Keratinocyte (primary cell): ENCODE measurements at regions not wholly inside any gene's neighbourhood (a gene's known extent, or its start where the extent isn't known, plus 50 kb on each side); places are given as distances from the start of the nearest gene placed in this dataset.

Source experiments
- DNase-seq: peaks from one replicate; pipeline ENCODE4 v3.0.0-alpha.2; 2011; ENCODE audit warnings: low read depth, missing footprints, low spot score
- FAIRE-seq: peaks from 2 replicates; lab custom pipeline; 2011; peaks lifted over from hg19 to GRCh38; lab: Jason Lieb, UNC
- H2AFZ ChIP-seq: 2 replicates; pipeline ENCODE4 v1.6.0; 2012; ENCODE audit warnings: low read length, control low read depth, inconsistent platforms; ENCODE audit not compliant: control insufficient read depth
- H3K27ac ChIP-seq: 2 replicates; pipeline ENCODE4 v1.5.1; 2011; ENCODE audit warnings: low read length; ENCODE audit not compliant: control insufficient read depth, insufficient read depth
- H3K27me3 ChIP-seq: 3 replicates; pipeline ENCODE4 v1.6.0; 2011; ENCODE audit warnings: low read length; ENCODE audit not compliant: control insufficient read depth, insufficient read depth; ENCODE audit errors: extremely low read depth
- H3K36me3 ChIP-seq, 2 experiments: 2 replicates in 1 of 2; 3 replicates in 1 of 2; pipeline ENCODE4 v1.5.1; 2011; ENCODE audit warnings: low read length in 2 of 2, mild to moderate bottlenecking in 1 of 2; ENCODE audit not compliant: control insufficient read depth in 2 of 2, insufficient read depth in 2 of 2; ENCODE audit errors: extremely low read depth in 1 of 2
- H3K4me1 ChIP-seq: 3 replicates; pipeline ENCODE4 v1.5.1; 2011; ENCODE audit warnings: low read length; ENCODE audit not compliant: control insufficient read depth, insufficient read depth; ENCODE audit errors: extremely low read depth
- H3K4me2 ChIP-seq: 3 replicates; pipeline ENCODE4 v1.6.0; 2011; ENCODE audit warnings: low read depth, low read length; ENCODE audit not compliant: control insufficient read depth, insufficient read depth; ENCODE audit errors: extremely low read depth
- H3K4me3 ChIP-seq, 3 experiments: fragments of 200-600 bp in 1 of 3; sonication (generic) in 1 of 3; 2 replicates in 2 of 3; 3 replicates in 1 of 3; pipeline ENCODE4 v1.5.1; 2011 to 2016; ENCODE audit warnings: low read length in 3 of 3, mild to moderate bottlenecking in 3 of 3, control low read depth in 2 of 3, inconsistent platforms in 1 of 3, low read depth in 1 of 3, mixed read lengths in 1 of 3, mixed run types in 1 of 3, moderate library complexity in 1 of 3; ENCODE audit not compliant: control insufficient read depth in 2 of 3, insufficient read depth in 2 of 3; ENCODE audit errors: extremely low read depth in 1 of 3
- H3K79me2 ChIP-seq: 2 replicates; pipeline ENCODE4 v1.6.0; 2012; ENCODE audit warnings: low read length; ENCODE audit not compliant: control insufficient read depth, insufficient read depth
- H3K9ac ChIP-seq: 3 replicates; pipeline ENCODE4 v1.6.0; 2011; ENCODE audit warnings: low read length; ENCODE audit not compliant: control insufficient read depth, insufficient read depth; ENCODE audit errors: extremely low read depth
- H3K9me1 ChIP-seq: 3 replicates; pipeline ENCODE4 v1.6.0; 2011; ENCODE audit warnings: low read length; ENCODE audit not compliant: control insufficient read depth, insufficient read depth; ENCODE audit errors: extremely low read depth
- H3K9me3 ChIP-seq: 2 replicates; pipeline ENCODE4 v1.5.1; 2012; ENCODE audit warnings: low read depth, low read length; ENCODE audit not compliant: control insufficient read depth
- H4K20me1 ChIP-seq: 3 replicates; pipeline ENCODE4 v1.6.0; 2011; ENCODE audit warnings: low read length; ENCODE audit not compliant: control insufficient read depth, insufficient read depth; ENCODE audit errors: extremely low read depth
- CTCF ChIP-seq, 3 experiments: IDR thresholded peaks in 1 of 3; conservative IDR thresholded peaks in 1 of 3; optimal IDR thresholded peaks in 1 of 3; 2 replicates in 2 of 3; 3 replicates in 1 of 3; pipeline versions ENCODE3 to v1.5.1; 2011; ENCODE audit warnings: low read length in 3 of 3, mild to moderate bottlenecking in 3 of 3, moderate library complexity in 2 of 3, control low read depth in 1 of 3, inconsistent platforms in 1 of 3; ENCODE audit not compliant: insufficient read depth in 2 of 3; ENCODE audit errors: extremely low read depth in 1 of 3
- EZH2 ChIP-seq: IDR thresholded peaks from one replicate; pipeline ENCODE4 v1.6.1; 2012; ENCODE audit warnings: inconsistent platforms, mild to moderate bottlenecking, low read length, moderate library complexity
- dilution Hi-C: fragments of 300-500 bp; cut with MboI; formaldehyde crosslinking; loops from one replicate; pipeline ENCODE4 v1.7.0; 2020; ENCODE audit warnings: low sequenced_read_pairs; ENCODE audit not compliant: extremely low pct_ligation_motif_present

- DNase-seq (no peak), FAIRE-seq (no peak)
- Histone ChIP-seq H3K4me1 (no peaks in the 10 kb centered on the region), H3K36me3 (no peaks in the 10 kb centered on the region), H3K79me2 (no peaks in the 10 kb centered on the region), H3K9me3 (peaks cover 3% of the 10 kb centered on the region), H3K27ac (no peak overlapping the region), H2AFZ (no peak overlapping the region), H3K4me2 (no peak overlapping the region), H3K9ac (no peak overlapping the region), H4K20me1 (no peaks in the 10 kb centered on the region), H3K9me1 (no peaks in the 10 kb centered on the region), H3K27me3 (no peaks in the 10 kb centered on the region), H3K4me3 (no peak overlapping the region)
- dilution Hi-C loops, result no loop called here
- TF ChIP-seq EZH2 (no peak), CTCF (optimal IDR thresholded peaks at IDR 0.05 in 1 of 3, IDR thresholded peaks at IDR 0.05 in 1 of 3, conservative IDR thresholded peaks at IDR 0.05 in 1 of 3; ENCODE audit: extremely low read depth in 1 of 3, insufficient read depth in 2 of 3, low read length in 3 of 3) (no peak)
Measured at GRCh38 chr7:112624416-112624815, 143.6 kb downstream of the LSMEM1 start.

- no peaks in the 10 kb centered on the region for H3K27me3 ChIP-seq
Measured at GRCh38 chr7:112630565-112630964, 149.8 kb downstream of the LSMEM1 start.

More at GRCh38 chr7:112630565-112630964, 149.8 kb downstream of the LSMEM1 start:
- no peaks in the 10 kb centered on the region for H3K36me3 ChIP-seq
- TF ChIP-seq CTCF (optimal IDR thresholded peaks at IDR 0.05 in 1 of 3, IDR thresholded peaks at IDR 0.05 in 1 of 3, conservative IDR thresholded peaks at IDR 0.05 in 1 of 3; ENCODE audit: extremely low read depth in 1 of 3, insufficient read depth in 2 of 3, low read length in 3 of 3) (no peak), EZH2 (no peak)
- no peak overlapping the region for H2AFZ ChIP-seq
- DNase-seq (no peak), FAIRE-seq (no peak)
- no peaks in the 10 kb centered on the region for H3K9me1 ChIP-seq
- H4K20me1 ChIP-seq, result no peaks in the 10 kb centered on the region
- dilution Hi-C loops, result no loop called here
- H3K27ac ChIP-seq, result no peak overlapping the region
- no peaks in the 10 kb centered on the region for H3K4me1 ChIP-seq
- H3K9me3 ChIP-seq, result peaks cover 3% of the 10 kb centered on the region
- no peak overlapping the region for H3K4me2 ChIP-seq
- H3K9ac ChIP-seq, result no peak overlapping the region
- H3K4me3 ChIP-seq, result no peak overlapping the region
- H3K79me2 ChIP-seq, result no peaks in the 10 kb centered on the region
